ENCODE measurements at regions not wholly inside any gene's neighbourhood (a gene's known extent, or its start where the extent isn't known, plus 50 kb on each side); places are given as distances from the start of the nearest gene placed in this dataset.

- TF ChIP-seq CTCF (IDR thresholded peaks at IDR 0.05) (no peak), POLR2AphosphoS5 (IDR thresholded peaks at IDR 0.05; ENCODE audit: low read depth, low read length) (no peak), REST (IDR thresholded peaks at IDR 0.05; ENCODE audit: insufficient read depth in 1 of 2, low read depth in 2 of 2, low read length in 1 of 2) (no peak), TCF7L2 (IDR thresholded peaks at IDR 0.05; ENCODE audit: low read depth, low read length) (no peak), SIN3A (IDR thresholded peaks at IDR 0.05; ENCODE audit: borderline replicate concordance, insufficient read depth, low read depth, low read length) (no peak)
These were observed 724.4 kb upstream of the ROBO1 start for GRCh38 chr3:80492162-80492561.

All from Panc1 (cell line).